ENCODE measurements at regions not wholly inside any gene's neighbourhood (a gene's known extent, or its start where the extent isn't known, plus 50 kb on each side); places are given as distances from the start of the nearest gene placed in this dataset.

DNA sequence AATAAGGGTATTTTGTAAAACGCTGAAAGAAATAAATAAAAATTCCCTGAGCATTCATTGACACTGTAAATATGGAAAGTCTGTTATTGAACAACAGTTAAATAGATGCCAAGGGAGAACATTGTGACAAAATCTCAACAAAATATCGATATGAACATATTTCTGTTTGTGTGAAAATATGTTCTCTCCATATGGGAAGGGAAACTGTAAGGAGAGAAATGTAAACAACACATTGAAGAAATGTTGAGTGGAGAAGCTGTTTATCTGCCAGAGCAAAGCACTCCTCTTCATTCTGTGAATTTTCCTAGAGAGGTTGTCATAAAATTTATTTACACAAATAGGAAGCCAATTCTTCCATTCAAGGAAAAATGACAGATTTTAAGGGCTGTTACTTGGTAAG, 57.1 kb upstream of the EOMES start:
- TF ChIP-seq POLR2AphosphoS5 (IDR thresholded peaks at IDR 0.05): no peak
- TF ChIP-seq POLR2A (IDR thresholded peaks at IDR 0.05): no peak
- TF ChIP-seq, protein P1, sequence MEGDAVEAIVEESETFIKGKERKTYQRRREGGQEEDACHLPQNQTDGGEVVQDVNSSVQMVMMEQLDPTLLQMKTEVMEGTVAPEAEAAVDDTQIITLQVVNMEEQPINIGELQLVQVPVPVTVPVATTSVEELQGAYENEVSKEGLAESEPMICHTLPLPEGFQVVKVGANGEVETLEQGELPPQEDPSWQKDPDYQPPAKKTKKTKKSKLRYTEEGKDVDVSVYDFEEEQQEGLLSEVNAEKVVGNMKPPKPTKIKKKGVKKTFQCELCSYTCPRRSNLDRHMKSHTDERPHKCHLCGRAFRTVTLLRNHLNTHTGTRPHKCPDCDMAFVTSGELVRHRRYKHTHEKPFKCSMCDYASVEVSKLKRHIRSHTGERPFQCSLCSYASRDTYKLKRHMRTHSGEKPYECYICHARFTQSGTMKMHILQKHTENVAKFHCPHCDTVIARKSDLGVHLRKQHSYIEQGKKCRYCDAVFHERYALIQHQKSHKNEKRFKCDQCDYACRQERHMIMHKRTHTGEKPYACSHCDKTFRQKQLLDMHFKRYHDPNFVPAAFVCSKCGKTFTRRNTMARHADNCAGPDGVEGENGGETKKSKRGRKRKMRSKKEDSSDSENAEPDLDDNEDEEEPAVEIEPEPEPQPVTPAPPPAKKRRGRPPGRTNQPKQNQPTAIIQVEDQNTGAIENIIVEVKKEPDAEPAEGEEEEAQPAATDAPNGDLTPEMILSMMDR (IDR thresholded peaks at IDR 0.05): no peak
- intact Hi-C loops (cut with DNase I): no loop called here

DNA sequence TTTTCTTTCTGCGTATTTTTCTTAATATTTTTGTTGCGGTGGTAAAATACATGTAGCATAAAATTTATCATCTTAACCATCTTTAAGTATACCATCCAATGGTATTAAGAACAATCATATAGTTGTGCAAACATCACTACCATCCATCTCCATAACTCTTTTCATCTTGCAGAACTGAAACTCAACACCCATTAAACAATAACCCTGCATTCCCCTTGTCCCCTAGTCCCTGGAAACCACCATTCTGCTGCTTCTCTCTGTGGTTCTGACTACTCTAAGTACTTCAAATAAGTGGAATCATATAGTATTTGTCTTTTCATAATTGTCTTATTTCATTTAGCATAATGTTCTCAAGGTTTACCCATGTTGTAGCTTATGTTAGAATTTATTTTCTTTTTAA, 67.3 kb upstream of the EOMES start:
- no peak for DNase-seq (ENCODE audit: low spot score)
- Histone ChIP-seq H3K4me1 (replicated peaks) (no peaks in the 10 kb centered on the region), H3K9me3 (no peaks in the 10 kb centered on the region), H3K36me3 (no peaks in the 10 kb centered on the region), H3K27me3 (replicated peaks; ENCODE audit: insufficient read depth) (no peaks in the 10 kb centered on the region), H3K4me3 (no peak overlapping the region), H3K27ac (no peak overlapping the region)
- TF ChIP-seq, protein P1 (IDR thresholded peaks at IDR 0.05): no peak
- TF ChIP-seq POLR2A (IDR thresholded peaks at IDR 0.05) (no peak), POLR2AphosphoS5 (IDR thresholded peaks at IDR 0.05) (no peak)
- intact Hi-C loops (cut with DNase I): no loop called here
- 95% methylated on average over 2 of the region's 2 CpGs for WGBS

More for the DNA sequence above, 57.1 kb upstream of the EOMES start:
- Histone ChIP-seq H3K36me3 (no peaks in the 10 kb centered on the region), H3K4me1 (replicated peaks) (no peaks in the 10 kb centered on the region), H3K9me3 (no peaks in the 10 kb centered on the region), H3K27ac (no peak overlapping the region), H3K4me3 (no peak overlapping the region), H3K27me3 (replicated peaks; ENCODE audit: insufficient read depth) (no peaks in the 10 kb centered on the region)
- DNase-seq (ENCODE audit: low spot score): no peak
- 52% methylated on average over 2 of the region's 2 CpGs for WGBS

DNA sequence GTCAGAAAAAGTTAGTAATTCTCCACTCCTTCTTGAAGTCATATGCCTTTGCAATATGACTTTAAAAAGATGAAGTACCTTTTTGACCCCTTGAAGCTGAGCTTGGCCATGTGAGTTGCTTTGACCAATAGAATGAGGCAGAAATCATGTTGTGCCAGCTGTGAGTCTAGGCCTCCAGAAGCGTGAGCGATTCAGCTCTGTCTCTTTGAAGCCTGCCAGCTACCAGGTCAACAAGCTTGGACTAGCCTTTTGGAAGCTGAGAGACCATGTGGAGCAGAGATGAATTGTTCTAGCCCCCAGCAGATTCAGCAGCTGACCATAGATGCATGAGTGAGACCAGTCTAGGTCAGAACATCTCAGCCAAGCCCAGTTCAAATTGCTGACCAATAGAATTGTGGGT, 69.8 kb upstream of the EOMES start:
- DNase-seq (ENCODE audit: low spot score): no peak
- no peak for TF ChIP-seq POLR2AphosphoS5 (IDR thresholded peaks at IDR 0.05)
- TF ChIP-seq POLR2A (IDR thresholded peaks at IDR 0.05): no peak
- TF ChIP-seq, protein P1 (IDR thresholded peaks at IDR 0.05): no peak
- intact Hi-C loops (cut with DNase I): no loop called here
- WGBS: 61% methylated on average over 2 of the region's 2 CpGs
- no peaks in the 10 kb centered on the region for H3K4me1 ChIP-seq (replicated peaks)
- H3K4me3 ChIP-seq: no peak overlapping the region
- H3K27ac ChIP-seq: no peak overlapping the region
- H3K36me3 ChIP-seq: no peaks in the 10 kb centered on the region
- no peaks in the 10 kb centered on the region for H3K9me3 ChIP-seq
- H3K27me3 ChIP-seq (replicated peaks; ENCODE audit: insufficient read depth): no peaks in the 10 kb centered on the region

DNA sequence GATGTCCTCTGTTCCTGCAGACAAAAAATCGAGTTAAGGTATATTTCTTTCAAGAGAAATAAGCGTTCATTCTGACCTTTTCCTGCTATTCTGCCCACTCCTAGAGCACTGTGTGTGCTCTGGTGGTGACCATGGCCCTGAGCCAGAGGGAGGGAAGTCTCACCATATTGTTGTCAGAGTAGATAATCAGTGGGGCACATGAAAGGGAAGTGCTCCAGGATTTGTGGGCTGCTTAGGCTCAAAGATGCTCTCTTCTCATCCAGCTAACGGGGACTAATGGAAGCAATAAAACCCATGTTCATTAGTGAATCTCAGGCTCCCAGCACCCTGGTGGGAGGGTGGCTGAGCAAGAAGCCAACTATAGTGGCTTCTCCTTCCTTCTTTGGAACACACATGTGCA, 70.7 kb upstream of the EOMES start:
- DNase-seq (ENCODE audit: low spot score): no peak
- Histone ChIP-seq H3K27ac (no peak overlapping the region), H3K9me3 (no peaks in the 10 kb centered on the region), H3K36me3 (no peaks in the 10 kb centered on the region), H3K4me1 (replicated peaks) (no peaks in the 10 kb centered on the region), H3K4me3 (no peak overlapping the region), H3K27me3 (replicated peaks; ENCODE audit: insufficient read depth) (no peaks in the 10 kb centered on the region)
- WGBS: 37% methylated on average over 3 of the region's 3 CpGs
- intact Hi-C loops (cut with DNase I): no loop called here
- TF ChIP-seq, protein P1 (IDR thresholded peaks at IDR 0.05): no peak
- TF ChIP-seq POLR2A (IDR thresholded peaks at IDR 0.05): no peak
- TF ChIP-seq POLR2AphosphoS5 (IDR thresholded peaks at IDR 0.05): no peak

DNA sequence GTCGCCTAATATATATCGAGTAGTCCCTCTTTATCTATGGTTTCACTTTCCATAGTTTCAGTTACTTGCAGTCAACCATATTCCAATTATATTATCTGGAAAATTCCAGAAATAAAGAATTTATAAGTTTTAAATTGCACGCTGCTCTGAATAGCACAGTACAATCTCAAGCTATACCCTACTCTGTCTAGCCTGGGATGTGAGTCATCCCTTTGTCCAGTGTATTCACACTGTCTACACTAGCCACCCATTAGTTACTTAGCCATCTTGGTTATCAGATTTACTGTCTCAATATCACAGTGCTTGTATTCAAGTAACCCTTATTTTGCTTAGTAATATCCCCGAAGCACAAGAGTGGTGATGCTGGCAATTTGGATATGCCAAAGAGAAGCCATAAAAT, 72.1 kb upstream of the EOMES start:
- 94% methylated on average over 4 of the region's 4 CpGs for WGBS
- Histone ChIP-seq H3K4me1 (replicated peaks) (no peaks in the 10 kb centered on the region), H3K27ac (no peak overlapping the region), H3K9me3 (no peaks in the 10 kb centered on the region), H3K4me3 (no peak overlapping the region), H3K27me3 (replicated peaks; ENCODE audit: insufficient read depth) (no peaks in the 10 kb centered on the region), H3K36me3 (no peaks in the 10 kb centered on the region)
- TF ChIP-seq, protein P1 (IDR thresholded peaks at IDR 0.05): no peak
- TF ChIP-seq POLR2A (IDR thresholded peaks at IDR 0.05) (no peak), POLR2AphosphoS5 (IDR thresholded peaks at IDR 0.05) (no peak)
- intact Hi-C loops (cut with DNase I): no loop called here
- no peak for DNase-seq (ENCODE audit: low spot score)

Data from prostate gland (tissue), 2 donors.